ENCODE measurements at regions not wholly inside any gene's neighbourhood (a gene's known extent, or its start where the extent isn't known, plus 50 kb on each side); places are given as distances from the start of the nearest gene placed in this dataset.

DNA sequence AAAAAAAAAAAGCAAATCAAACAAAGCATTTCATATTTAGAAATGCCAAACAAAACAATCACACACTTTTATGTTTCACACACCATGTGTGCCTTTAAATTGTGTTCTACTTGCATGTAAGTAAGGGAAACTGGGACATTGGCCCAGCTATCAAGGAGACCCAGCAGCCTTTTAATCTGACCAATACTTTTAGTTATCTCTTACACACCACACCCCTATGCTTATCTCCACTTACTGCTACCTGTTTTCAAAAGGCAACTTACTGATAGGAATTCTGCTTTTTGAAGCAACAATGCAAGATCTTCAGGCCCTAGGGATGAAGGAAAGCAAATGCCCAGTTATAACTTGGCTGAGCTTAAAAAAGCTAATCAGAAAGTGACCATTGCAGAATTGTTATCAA lies 1244.8 kb upstream of the SORCS1 start:
- H3K4me3 ChIP-seq (ENCODE audit: low read depth, low read length) = no peak overlapping the region
- Mint-ChIP-seq H3K36me3 (ENCODE audit: insufficient read depth, unreplicated experiment) (no peaks in the 10 kb centered on the region), H3K27me3 (ENCODE audit: insufficient read depth, unreplicated experiment) (no peaks in the 10 kb centered on the region), H3K4me1 (ENCODE audit: low read depth, unreplicated experiment) (peaks cover 17% of the 10 kb centered on the region), H3K9me3 (ENCODE audit: unreplicated experiment) (peaks cover 9% of the 10 kb centered on the region), H3K27ac (ENCODE audit: unreplicated experiment) (peak overlapping the region; percentile 1), H3K4me3 (ENCODE audit: unreplicated experiment) (no peak overlapping the region)
- ChIA-PET CTCF (interaction anchor here (0.6 kb wide), 1 partner anchor 193 kb away, joined by 3 read pairs; no protein-coding TSS in a partner anchor), POLR2A (no interaction called here)
- TF ChIP-seq, protein P1, sequence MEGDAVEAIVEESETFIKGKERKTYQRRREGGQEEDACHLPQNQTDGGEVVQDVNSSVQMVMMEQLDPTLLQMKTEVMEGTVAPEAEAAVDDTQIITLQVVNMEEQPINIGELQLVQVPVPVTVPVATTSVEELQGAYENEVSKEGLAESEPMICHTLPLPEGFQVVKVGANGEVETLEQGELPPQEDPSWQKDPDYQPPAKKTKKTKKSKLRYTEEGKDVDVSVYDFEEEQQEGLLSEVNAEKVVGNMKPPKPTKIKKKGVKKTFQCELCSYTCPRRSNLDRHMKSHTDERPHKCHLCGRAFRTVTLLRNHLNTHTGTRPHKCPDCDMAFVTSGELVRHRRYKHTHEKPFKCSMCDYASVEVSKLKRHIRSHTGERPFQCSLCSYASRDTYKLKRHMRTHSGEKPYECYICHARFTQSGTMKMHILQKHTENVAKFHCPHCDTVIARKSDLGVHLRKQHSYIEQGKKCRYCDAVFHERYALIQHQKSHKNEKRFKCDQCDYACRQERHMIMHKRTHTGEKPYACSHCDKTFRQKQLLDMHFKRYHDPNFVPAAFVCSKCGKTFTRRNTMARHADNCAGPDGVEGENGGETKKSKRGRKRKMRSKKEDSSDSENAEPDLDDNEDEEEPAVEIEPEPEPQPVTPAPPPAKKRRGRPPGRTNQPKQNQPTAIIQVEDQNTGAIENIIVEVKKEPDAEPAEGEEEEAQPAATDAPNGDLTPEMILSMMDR (IDR thresholded peaks at IDR 0.05; ENCODE audit: insufficient read depth in 1 of 2, low read depth in 1 of 2, low read length in 1 of 2, severe bottlenecking in 1 of 2, unreplicated experiment in 1 of 2) = no peak
- intact Hi-C loops (cut with micrococcal nuclease; ENCODE audit: unreplicated experiment) = no loop called here
- BruUV-seq (replicated peaks) = no TSS peak
- no peaks in the 10 kb centered on the region for H3K4me1 ChIP-seq
- H3K9me3 ChIP-seq = no peaks in the 10 kb centered on the region
- DNase-seq = no peak
- no peaks in the 10 kb centered on the region for H3K36me3 ChIP-seq (ENCODE audit: control insufficient read depth, insufficient read depth, low read length)
- H3K27me3 ChIP-seq (replicated peaks; ENCODE audit: control insufficient read depth, insufficient read depth, low read length) = no peaks in the 10 kb centered on the region

DNA sequence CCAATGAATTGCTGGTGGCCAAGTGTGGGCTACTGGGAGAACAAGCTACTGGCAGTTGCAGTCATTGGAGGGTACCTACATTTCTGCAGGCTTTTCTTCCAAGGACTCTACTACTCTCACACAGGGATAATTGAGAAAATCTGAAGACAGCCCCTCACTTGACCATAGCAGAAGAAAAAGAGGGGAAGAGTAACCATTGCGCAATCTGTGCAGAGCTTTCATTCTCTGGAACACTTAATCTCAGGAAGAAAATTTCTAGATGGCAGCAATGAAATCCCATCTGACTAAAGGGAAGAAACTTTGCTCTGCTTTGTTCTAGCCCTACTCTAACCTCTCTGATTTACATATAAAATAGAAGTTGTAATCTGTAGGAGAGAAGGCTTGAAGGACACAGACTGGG lies 1239.6 kb upstream of the SORCS1 start:
- Histone ChIP-seq H3K4me1 (peaks cover 5% of the 10 kb centered on the region), H3K4me3 (ENCODE audit: low read depth, low read length) (no peak overlapping the region), H3K36me3 (ENCODE audit: control insufficient read depth, insufficient read depth, low read length) (no peaks in the 10 kb centered on the region), H3K9me3 (no peaks in the 10 kb centered on the region), H3K27me3 (replicated peaks; ENCODE audit: control insufficient read depth, insufficient read depth, low read length) (no peaks in the 10 kb centered on the region)
- no TSS peak for BruUV-seq (replicated peaks)
- peaks cover 19% of the 10 kb centered on the region for H3K9me3 Mint-ChIP-seq (ENCODE audit: unreplicated experiment)
- peaks cover 7% of the 10 kb centered on the region for H3K4me1 Mint-ChIP-seq (ENCODE audit: low read depth, unreplicated experiment)
- H3K36me3 Mint-ChIP-seq (ENCODE audit: insufficient read depth, unreplicated experiment) = no peaks in the 10 kb centered on the region
- intact Hi-C loops (cut with micrococcal nuclease; ENCODE audit: unreplicated experiment) = no loop called here
- no peaks in the 10 kb centered on the region for H3K27me3 Mint-ChIP-seq (ENCODE audit: insufficient read depth, unreplicated experiment)
- TF ChIP-seq, protein P1 (IDR thresholded peaks at IDR 0.05; ENCODE audit: insufficient read depth in 1 of 2, low read depth in 1 of 2, low read length in 1 of 2, severe bottlenecking in 1 of 2, unreplicated experiment in 1 of 2) = no peak
- POLR2A ChIA-PET = no interaction called here
- no peak for DNase-seq
- H3K27ac Mint-ChIP-seq (ENCODE audit: unreplicated experiment) = no peak overlapping the region
- CTCF ChIA-PET = no interaction called here
- no peak overlapping the region for H3K4me3 Mint-ChIP-seq (ENCODE audit: unreplicated experiment)

DNA sequence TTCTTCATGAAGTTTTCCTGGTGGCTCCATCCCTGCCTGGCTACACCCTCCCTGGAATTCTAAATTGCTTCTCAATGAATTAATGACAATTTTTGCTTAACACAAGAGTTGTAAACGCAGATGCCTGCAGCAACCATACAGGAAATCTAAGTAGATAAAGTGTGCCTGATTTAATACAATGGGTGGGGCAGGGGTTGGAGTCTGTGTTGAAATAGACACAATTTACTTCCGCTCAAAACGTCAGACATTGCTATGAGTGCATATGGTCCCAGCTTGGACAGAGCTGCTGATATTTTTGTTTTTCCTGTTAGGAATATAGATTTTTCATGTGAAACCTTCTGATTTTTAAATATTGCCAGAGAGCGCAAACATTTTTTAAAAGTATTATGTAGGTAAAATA lies 1235.0 kb upstream of the SORCS1 start:
- H3K4me1 ChIP-seq = peaks cover 33% of the 10 kb centered on the region
- H3K9me3 Mint-ChIP-seq (ENCODE audit: unreplicated experiment) = peaks cover 33% of the 10 kb centered on the region
- H3K4me3 Mint-ChIP-seq (ENCODE audit: unreplicated experiment) = no peak overlapping the region
- BruUV-seq (replicated peaks) = no TSS peak
- H3K27me3 ChIP-seq (replicated peaks; ENCODE audit: control insufficient read depth, insufficient read depth, low read length) = no peaks in the 10 kb centered on the region
- H3K36me3 Mint-ChIP-seq (ENCODE audit: insufficient read depth, unreplicated experiment) = no peaks in the 10 kb centered on the region
- H3K4me1 Mint-ChIP-seq (ENCODE audit: low read depth, unreplicated experiment) = peaks cover 31% of the 10 kb centered on the region
- ChIA-PET POLR2A (no interaction called here), CTCF (no interaction called here)
- no peaks in the 10 kb centered on the region for H3K27me3 Mint-ChIP-seq (ENCODE audit: insufficient read depth, unreplicated experiment)
- TF ChIP-seq, protein P1 (IDR thresholded peaks at IDR 0.05; ENCODE audit: insufficient read depth in 1 of 2, low read depth in 1 of 2, low read length in 1 of 2, severe bottlenecking in 1 of 2, unreplicated experiment in 1 of 2) = no peak
- H3K27ac Mint-ChIP-seq (ENCODE audit: unreplicated experiment) = no peak overlapping the region
- H3K9me3 ChIP-seq = 0 out of 2 replicates have a peak, but pooled peaks cover 3% of the 10 kb centered on the region
- DNase-seq = no peak
- intact Hi-C loops (cut with micrococcal nuclease; ENCODE audit: unreplicated experiment) = no loop called here
- H3K4me3 ChIP-seq (ENCODE audit: low read depth, low read length) = no peak overlapping the region
- H3K36me3 ChIP-seq (ENCODE audit: control insufficient read depth, insufficient read depth, low read length) = no peaks in the 10 kb centered on the region
